Left forelimb (tissue), 1 donor: ENCODE measurements at regions not wholly inside any gene's neighbourhood (a gene's known extent, or its start where the extent isn't known, plus 50 kb on each side); places are given as distances from the start of the nearest gene placed in this dataset.

ENCODE experiments used
- DNase-seq: peaks from one replicate; pipeline ENCODE4 v3.0.0-alpha.2; 2018; ENCODE audit warnings: low spot score

DNA sequence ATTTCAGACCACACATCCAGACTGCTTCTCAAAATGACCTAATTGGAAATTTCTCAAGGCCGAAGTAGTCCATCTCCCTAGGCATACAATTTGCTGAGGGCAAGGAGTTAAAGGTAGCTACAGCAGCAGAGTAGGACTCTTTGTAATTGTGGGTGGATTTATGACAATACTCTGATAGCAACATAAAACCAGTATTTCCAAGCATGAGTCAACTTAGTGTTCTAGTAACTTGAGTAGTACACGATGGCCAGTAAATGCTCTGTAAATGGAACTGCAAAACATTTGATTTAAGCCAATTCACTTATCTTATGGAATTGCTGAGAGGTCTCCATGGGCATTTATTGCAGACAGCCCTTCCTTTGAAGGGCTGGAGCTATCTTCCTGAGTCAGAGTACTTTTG is 352.2 kb downstream of the PLK2 start:
- DNase-seq, result no peak

DNA sequence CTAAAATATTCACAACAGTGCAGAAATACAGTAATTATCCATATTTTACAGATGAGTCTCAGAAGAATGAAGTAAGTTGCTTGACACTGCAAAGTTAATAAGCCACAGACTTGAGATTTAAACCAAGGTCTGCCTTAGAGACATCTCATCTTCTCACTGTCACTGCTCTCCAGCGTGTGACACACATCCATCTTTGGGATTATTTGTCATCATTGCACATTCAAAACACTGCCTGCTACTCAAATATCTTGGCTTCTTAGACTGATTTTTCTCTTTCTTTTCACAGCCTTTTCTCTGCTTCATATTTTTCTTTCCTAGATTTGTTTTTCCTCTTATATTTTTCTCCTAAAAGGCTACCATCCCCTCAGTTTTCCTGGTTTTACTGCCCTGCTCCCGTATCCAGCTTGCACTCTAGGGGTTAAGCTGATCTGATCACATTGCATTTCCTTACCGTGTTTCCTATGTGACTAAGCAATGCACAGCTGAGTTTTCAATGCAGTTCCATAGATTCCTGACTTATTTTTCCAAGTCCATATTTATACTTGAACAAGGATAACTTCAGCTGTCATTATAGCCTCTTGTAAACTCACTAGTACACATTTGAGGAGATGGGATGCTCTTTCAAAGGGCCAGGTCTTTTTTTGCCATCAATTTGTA is 353.0 kb downstream of the PLK2 start:
- no peak for DNase-seq

DNA sequence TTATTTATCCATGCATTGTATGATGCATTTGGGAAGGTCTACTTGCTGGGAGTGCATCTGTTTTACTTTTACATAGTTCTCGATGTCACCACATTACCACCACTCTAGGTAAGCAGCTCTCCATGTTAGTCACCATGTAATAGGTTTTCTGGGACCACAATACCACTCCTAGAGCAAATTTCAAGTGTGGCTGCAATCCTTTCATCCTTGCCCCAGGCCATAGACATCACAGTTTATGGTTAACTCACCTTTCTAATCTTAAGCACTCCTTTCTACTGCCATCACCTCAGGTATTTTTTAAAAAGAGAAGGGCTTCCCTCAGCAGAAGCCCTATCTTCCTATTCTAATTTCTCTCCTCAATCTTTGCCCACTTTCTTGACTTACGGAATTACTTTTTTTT is 354.1 kb downstream of the PLK2 start:
- DNase-seq, result no peak

DNA sequence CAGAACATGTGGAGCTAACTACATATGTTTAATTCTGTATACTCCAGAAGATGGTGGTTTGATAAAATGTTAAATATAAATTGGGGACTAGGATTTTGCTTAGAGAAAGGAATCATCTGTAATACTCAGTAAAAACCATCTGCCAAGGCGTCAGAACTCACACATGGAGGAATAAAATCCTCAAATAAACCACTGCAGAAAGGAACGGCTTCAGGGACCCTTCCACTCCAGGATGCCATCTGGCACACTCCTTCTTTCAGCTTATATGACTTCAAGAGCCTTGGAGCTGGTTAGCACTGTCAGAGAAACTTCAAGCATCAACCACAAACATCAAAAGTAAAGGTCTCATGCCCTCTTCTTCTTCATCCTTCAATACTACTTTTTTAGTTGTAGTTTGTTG is 360.6 kb downstream of the PLK2 start:
- no peak for DNase-seq

DNA sequence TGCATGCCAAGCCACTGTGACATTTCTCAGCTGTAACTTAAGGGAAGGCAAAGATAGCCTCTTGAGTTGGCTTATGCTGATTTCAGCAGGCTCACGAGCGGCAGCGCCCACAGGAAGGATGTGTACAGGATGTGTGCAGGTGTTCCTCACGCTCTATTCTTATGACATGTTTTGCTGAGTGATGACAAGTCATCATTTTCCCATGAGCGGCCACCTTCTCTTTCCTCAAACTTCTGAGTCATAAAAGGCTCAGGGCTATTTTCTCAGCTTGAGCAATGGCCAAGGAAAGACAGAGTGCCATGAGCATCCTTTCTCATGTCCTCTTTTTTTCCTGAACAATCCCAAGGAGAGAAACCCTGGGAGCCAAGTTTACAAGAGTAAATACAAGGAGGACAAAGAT is 365.9 kb downstream of the PLK2 start:
- DNase-seq, result no peak

DNA sequence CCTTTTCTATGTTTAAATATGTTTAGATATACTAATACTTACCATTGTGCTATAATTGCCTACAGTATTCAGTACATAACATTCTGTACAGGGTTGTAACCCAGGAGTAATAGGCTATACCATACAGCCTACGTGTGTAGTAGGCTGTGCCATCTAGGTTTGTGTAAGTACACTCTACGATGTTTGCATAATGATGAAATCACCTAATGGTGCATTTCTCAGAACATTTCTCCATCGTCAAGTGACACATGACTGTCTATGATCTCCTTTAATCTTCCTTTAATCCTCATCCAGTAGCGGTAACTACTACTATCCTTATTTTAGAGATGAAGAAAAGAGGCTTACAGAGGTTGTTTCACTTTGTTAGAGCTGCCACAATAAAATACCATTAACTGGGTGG is 369.2 kb downstream of the PLK2 start:
- no peak for DNase-seq

DNA sequence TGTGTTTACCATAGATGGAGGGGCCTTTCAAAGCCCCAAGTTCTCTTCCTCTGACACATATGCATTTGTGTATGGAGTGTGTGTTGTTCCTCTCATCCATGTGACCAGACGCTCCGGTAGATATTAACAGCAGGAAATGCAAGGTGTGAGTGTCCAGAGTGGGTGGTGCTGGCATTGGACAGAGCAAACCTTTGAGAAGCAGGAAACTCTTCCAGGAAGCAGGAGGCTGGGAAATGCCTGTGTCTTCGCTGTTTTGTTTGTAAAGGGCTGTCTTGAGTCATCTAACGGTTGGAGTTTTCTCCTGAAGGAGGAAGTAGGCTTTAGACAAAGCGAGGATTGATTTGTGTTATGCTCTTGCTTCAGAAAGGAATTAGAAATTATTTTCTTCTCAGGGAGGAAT is 370.9 kb downstream of the PLK2 start:
- DNase-seq, result no peak

DNA sequence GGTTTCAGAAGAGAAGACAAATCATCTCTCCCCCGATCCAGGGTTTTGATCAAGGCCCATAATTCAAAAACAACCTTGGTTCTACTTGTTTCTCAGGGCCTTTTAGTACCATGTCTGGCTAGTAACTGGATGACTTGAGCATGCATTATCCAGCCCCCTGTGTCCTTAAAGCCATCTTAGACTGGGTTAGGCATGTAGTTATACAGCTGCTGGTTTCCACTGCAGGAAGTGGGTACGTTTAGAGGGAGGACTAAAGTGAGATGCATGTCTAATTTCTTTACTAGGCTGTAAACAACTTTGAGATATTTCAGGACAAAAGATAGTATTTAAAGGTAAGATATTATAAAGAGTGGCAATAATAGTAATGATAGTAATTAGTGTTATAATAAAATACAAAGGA is 372.0 kb downstream of the PLK2 start:
- DNase-seq, result no peak

DNA sequence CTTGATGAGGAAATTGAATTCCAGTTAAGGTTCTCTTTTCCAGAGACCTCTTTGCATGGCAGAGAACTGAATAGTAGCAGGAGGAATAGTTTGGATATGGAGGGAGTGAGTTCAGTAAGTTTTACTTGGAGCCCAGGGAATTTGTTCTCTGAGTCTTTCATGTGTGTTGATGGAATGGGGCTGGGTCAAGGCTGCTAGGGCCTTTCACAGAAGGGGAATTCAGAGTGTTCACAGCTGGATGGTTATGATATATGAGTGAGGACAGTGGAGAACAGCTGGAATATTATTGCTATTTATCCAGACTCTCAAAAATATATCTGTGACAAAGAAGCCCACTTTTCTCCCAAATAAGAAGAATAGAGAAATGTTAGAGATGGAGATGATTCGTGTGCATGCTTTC is 372.8 kb downstream of the PLK2 start:
- no peak for DNase-seq

DNA sequence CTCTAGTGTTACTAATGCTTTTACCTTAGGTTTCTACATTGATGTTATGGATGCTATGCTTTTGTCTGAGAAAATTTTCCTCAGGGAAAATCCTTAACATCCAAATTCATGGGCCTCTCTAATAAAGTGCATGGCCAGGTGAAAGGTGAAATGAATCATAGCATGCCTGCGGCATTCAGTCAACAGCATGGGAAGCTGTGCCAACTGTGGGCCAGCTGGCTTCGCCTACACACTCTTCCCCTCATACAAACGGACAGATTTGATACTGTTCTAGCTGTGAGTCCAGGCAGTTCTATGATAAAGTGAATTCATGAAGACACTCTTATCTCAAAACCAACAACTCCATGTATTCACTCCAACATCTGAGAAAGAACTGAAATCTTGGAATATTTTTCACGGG is 374.1 kb downstream of the PLK2 start:
- no peak for DNase-seq

DNA sequence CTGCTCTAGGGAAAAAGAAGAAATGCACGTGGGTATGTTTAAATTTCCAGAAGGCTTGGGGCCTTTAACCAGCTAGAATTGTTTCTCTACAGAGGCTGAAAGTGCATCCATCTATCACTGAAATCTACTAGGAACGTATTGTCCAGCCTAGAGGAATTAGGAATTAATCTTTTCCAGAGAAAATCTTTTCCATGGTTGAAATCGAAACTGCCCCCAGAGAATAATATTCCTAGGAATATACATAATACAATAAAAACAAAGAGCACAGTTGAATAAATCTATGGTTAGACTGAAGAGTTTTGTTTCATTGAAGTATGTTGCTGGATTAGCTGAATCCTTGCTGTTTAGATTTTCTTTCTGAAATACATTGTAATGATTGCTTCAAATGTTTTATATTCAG is 378.5 kb downstream of the PLK2 start:
- DNase-seq, result no peak

DNA sequence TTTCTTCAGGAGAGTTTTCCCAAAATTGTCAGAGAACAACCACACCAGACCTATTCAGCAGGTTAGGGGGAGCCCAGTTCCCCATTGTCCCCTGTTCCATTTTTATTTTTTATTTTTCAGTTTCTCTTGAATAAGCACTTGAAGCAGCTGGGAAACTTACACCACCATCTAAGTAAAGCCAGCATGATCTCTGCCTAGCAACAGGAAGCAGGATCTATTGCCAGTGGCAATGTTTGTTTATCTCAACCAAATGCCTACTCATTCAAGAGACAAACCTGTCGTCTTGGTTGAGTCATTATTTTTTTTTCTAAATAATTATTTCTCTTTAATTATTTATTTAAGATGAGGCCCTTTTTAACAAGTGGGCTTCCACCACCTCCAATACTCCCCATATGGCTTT is 379.3 kb downstream of the PLK2 start:
- no peak for DNase-seq

DNA sequence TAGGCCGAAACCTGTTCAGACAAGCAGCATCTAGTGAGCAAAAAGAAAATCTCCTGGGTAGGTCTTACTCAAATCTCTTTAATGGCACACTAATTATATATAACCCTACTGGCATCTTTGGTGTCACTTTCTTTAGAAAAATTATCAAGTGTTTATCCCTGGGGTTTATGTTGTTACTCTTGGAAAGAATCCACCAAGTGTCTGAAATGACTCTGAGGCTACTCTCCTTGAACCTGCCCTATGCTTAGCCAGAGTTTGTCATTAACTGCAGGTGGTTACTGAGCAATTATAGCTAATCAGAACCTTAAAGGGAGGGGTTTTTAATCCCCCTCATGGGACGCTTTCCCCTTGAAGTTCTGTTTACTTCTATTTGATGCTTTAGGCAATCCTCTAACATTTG is 381.9 kb downstream of the PLK2 start:
- no peak for DNase-seq

DNA sequence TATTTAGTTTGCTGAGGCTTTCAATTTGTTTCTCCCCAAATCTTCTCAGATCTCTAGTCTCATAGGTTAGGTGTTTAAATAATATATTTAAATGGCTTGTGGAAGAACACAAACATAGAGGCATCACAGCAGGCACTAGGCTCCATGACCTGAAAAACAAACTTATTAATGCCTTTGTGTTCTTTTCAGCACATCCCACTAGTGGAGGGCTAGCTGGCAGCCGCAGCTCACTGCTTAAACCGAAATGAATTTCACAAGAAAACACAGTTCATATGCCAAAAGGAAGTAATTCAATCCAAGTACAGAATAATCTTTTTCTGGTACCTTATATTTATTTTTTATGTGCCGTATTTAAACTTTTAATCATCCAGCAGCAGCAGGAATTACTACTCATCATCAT is 382.5 kb downstream of the PLK2 start:
- no peak for DNase-seq

DNA sequence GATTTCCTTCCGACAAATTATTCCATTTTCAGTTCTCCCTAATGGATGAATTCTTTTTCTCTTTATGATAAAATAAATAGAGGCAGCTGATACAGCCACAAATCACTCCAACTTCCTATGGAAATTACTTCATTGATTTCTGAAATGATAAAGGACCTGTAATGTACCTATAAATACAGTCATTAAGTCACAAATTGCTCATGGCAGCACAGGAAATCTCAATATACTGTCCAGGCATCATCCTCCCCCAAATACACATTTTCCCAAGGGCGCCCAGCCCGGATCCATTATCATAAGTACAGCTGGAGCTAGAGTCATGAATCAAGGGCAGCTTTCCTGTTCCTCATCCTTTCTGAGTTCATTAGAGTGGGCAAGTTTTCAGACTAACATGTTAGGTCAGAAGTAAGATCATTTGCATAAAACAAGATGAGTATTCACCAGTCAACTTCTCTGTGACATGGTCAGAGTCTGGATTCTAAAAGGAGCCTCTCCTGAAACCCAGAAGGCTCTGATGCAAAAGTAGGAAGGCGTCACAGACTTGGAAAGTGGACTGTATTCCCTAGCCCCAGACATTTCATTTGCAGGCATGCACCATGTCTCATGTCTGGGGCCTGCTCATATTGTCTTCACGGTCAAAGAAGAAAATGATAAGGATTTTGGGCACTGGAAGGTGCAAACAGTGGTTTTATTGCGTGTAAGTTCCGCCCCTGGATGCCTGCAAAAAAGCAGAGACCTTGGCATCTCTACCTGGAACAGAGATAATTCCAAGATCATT is 383.2 kb downstream of the PLK2 start:
- DNase-seq, result no peak

DNA sequence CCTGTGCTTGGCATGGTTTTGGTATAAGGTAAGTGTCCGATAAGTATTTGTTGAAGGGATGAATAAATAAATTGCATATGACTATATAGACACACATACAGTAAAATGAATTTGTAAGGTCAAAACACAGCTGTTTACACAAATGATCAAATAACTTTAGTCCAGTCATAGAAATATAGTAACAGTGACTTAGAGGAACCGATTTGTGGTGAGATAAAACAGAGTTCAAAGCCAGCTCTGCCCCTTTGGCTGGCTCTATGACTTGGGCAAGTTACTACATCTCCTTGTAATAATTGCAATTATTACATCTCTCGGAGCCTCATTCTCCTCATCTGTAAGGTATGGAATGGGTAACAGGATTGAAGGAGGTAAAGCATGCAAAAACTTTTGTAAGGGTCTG is 384.0 kb downstream of the PLK2 start:
- no peak for DNase-seq

DNA sequence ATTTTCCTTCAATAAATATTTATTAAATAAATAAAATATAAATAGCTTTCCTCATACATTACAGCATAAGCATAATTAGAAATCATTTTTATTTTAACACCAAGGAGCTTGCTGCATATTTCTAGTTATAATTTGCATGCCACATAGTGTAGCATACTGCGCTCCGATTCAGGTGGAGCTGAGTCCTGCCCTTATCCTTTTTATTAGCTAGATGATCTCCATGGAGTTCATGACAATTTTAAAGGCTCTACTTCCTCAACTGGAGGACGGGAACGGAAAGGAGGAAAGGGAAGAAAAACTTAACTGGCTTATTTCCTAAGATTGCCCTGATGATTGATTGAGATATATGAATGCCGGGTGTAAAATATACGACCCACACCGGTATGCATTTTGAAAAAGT is 385.2 kb downstream of the PLK2 start:
- no peak for DNase-seq

DNA sequence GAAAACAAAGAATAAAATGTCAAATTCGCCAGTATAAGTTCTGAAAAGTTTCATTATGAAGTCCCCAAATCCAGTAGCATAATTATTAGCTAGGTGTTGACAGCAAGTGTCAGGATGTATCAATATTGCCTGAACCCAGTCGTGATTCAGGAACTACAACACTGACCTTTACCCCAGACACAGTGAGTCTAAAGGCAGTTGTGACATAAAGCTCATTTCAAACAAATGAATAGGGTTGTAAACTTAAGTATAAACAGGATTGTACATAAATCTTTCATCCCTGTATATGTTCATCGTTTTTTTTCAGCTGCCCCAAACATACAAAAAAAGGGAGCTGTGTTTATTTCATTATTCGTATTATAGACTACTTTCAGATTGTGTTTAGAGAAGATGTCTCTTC is 385.7 kb downstream of the PLK2 start:
- DNase-seq, result no peak

DNA sequence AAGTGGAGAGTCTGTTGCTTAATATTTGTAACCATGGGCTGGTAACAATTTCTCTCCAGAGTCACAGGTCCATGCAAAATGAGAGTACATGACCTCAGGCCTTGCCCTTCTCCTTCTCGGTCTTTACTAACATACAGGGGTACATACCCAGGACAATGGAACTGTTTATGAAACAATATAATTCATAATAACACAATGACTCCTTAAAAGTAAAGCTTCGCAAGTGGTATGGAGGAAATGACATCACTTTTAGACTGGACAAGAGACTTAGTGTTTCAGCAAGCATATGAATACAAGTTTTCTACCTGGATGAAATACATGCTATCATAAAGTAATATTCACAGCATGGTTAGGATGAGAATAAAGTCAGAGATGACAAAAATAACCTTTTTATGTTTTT is 386.6 kb downstream of the PLK2 start:
- DNase-seq, result no peak

DNA sequence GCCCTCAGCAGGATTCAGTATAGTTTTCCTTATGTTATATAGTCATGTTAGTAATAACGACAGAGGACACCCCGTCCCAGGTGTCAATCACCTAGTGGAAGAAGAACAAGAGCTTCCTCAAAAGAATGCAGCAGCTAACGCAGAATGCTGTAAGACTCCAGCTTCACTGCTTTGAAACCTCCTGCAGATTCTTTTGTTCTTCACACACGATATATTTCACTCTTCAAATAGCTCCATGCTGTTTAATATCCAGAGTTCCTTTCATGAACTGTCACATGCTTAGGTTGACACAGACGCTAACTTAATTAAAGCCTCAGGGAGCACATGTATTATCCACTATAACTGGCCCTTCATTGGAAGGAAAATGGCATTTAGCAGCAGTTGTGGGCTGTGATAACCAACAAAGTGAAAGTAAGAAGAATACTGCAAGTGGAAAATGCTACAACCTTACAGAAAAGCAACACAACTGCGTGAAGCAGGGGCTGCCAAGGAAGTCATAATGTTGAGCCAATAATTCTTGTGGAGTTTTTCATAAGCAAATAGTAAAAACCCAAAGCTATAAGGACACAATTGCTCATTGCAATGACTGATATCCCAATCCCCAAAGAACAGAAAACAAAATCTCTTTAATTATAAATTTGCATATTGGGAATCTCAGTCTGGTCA is 387.5 kb downstream of the PLK2 start:
- DNase-seq, result no peak

DNA sequence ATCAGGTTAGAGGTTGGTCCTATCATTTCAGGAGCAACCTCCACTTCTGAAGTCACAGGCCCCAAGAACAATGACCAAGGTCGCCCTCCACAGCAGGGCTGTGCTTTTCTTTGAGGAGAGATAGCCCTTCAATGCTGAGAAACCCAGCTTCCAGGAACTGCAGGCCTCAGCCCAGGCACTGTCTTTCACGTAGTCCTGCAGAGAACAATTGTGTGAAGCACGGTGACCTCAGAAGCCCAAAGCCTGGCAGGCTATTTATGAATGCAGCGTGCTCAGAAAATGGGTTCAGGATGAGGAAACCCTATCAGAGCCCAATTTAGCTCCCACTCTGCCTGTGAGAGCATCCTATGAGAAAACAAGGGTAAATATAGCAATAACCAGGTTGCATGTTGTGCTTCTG is 388.3 kb downstream of the PLK2 start:
- no peak for DNase-seq

DNA sequence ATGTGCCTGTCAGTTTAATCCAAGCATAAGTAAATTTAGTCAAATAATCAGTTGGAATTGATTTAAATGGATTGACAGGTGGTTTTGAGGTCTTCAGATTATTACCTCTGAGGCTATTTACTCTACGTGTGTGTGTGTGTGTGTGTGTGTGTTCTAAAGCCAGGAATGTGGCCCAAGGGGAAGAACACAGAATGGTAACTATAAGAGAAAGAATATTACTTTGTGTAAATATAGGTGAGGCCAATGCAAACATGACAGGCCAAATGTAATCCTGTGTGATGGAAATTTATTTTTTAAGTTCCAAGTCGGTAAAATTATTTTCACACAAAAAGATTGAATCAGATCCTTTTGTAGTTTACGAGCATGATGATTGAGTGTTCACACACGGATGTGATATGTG is 390.0 kb downstream of the PLK2 start:
- DNase-seq, result no peak

DNA sequence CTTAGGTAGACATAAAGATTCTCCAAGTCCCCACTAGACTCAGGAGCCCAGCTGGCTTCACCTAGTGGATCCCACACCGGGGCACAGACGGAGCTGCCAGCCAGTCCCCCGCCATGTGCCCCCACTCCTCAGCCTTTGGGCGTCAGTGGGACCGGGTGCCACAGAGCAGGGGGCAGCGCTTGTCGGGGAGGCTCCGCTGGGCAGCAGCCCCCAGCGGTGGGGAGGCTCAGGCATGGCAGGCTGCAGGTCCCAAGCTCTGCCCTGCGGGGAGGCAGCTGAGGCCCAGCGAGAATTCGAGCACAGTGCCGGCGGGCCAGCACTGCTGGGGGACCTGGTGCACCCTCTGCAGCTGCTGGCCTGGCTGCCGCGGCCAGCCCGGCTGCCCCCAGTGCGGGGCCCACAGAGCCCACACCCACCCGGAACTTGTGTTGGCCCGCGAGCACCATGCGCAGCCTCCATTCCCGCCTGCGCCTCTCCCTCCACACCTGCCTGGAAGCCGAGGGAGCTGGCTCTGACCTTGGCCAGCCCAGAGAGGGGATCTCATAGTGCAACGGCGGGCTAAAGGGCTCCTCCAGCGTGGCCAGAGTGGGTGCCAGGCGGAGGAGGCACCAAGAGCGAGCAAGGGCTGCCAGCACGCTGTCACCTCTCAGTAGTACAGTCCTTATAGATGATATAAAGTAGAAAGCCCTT is 390.7 kb downstream of the PLK2 start:
- no peak for DNase-seq
